GM18867 (cell line): ENCODE measurements at regions not wholly inside any gene's neighbourhood (a gene's known extent, or its start where the extent isn't known, plus 50 kb on each side); places are given as distances from the start of the nearest gene placed in this dataset.
"Not testable (repeated sequence)": the region's sequence is repeated elsewhere in the genome, so short reads cannot be mapped to it uniquely, and the experiment has no call there.

ENCODE experiments used
- ATAC-seq: cut with Tn5 transposase; IDR thresholded peaks from one replicate; pipeline ENCODE4 v1.9.1; 2021; ENCODE audit warnings: mild to moderate bottlenecking, moderate library complexity; ENCODE audit not compliant: unreplicated experiment

DNA sequence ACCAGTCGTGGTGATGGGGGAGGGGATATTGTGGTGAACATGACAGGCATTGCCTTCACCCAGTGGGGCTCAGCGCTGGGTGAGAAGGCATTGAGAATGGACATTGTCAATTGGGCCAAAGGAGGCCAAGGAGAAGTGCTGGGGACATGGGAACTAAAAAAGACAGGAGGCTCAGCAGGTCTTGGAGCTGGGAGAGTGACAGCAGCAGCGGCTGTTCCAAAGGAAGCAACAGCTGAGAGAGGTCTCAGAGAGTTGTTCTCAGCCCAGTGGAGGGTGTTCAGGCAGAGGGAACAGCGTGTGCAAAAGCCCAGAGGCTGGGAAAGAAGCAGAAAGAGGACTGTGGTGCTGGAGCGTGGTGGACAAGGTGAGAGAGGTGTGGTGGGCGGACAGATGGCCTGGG lies 56.6 kb upstream of the ASNS start:
- ATAC-seq: not testable (repeated sequence)

GRCh38 chr7:97927790-97928748 lies 55.9 kb upstream of the ASNS start:
- peak; percentile 44 for ATAC-seq
